GM12878 (cell line): ENCODE measurements at regions not wholly inside any gene's neighbourhood (a gene's known extent, or its start where the extent isn't known, plus 50 kb on each side); places are given as distances from the start of the nearest gene placed in this dataset.

Source experiments
- ATAC-seq: fragments of 200-7000 bp; cut with Tn5 transposase; 3 replicates; pipeline ENCODE4 v1.9.1; 2020; ENCODE audit warnings: mild to moderate bottlenecking, moderate library complexity
- BruUV-seq: library from RNA; stranded (reverse); fragments of 400-500 nt; replicated peaks from 2 replicates; lab custom pipeline; 2021; lab: Mats Ljungman, UMichigan
- CTCF ChIA-PET: fragments of 300-600 bp; sonication (Branson Sonifier 250); formaldehyde crosslinking; extraction: SDS; loops from one replicate; lab custom pipeline; 2021; ENCODE audit warnings: inconsistent platforms; lab: Yijun Ruan, JAX
- POLR2A ChIA-PET: fragments of 350-600 bp; formaldehyde crosslinking; extraction: SDS; loops from one replicate; lab custom pipeline; 2021; ENCODE audit warnings: inconsistent platforms; lab: Charles Lee
- RAD21 ChIA-PET: fragments of 300-600 bp; sonication (Branson Sonifier 250); formaldehyde crosslinking; loops from one replicate; lab custom pipeline; 2023; ENCODE audit warnings: antibody characterized with exemption; ENCODE audit not compliant: unreplicated experiment; lab: Charles Lee
- SMC1A ChIA-PET: fragments of 300-600 bp; sonication (Branson Sonifier 250); formaldehyde crosslinking; loops from one replicate; lab custom pipeline; 2023; ENCODE audit not compliant: unreplicated experiment, uncharacterized antibody; lab: Charles Lee
- DNase-seq: peaks from one replicate; pipeline ENCODE4 v3.0.0-alpha.2; 2011; ENCODE audit warnings: low read depth, low spot score
- FAIRE-seq: peaks from 3 replicates; lab custom pipeline; 2011; peaks lifted over from hg19 to GRCh38; lab: Jason Lieb, UNC
- H2AFZ ChIP-seq: 2 replicates; pipeline ENCODE4 v1.6.0; 2011; ENCODE audit warnings: low read depth, low read length, control low read depth; ENCODE audit not compliant: control insufficient read depth
- H3K27ac ChIP-seq: 2 replicates; pipeline ENCODE4 v1.5.1; 2011; ENCODE audit warnings: control low read depth; ENCODE audit not compliant: control insufficient read depth, insufficient read depth
- H3K27me3 ChIP-seq, 2 experiments: replicated peaks in 1 of 2; 2 replicates each; pipeline versions ENCODE4 v1.6.0 to v1.6.1; 2011; ENCODE audit warnings: low read length in 1 of 2; ENCODE audit not compliant: control insufficient read depth in 2 of 2, insufficient read depth in 2 of 2
- H3K36me3 ChIP-seq, 2 experiments: 2 replicates each; pipeline ENCODE4 v1.5.1; 2011; ENCODE audit warnings: low read length in 1 of 2; ENCODE audit not compliant: control insufficient read depth in 2 of 2, insufficient read depth in 2 of 2
- H3K4me1 ChIP-seq: 2 replicates; pipeline ENCODE4 v1.6.1; 2011; ENCODE audit warnings: mild to moderate bottlenecking, low read length, moderate library complexity, mixed read lengths; ENCODE audit not compliant: control insufficient read depth, insufficient read depth
- H3K4me2 ChIP-seq: 2 replicates; pipeline ENCODE4 v1.6.0; 2011; ENCODE audit warnings: control low read depth; ENCODE audit not compliant: control insufficient read depth, insufficient read depth
- H3K4me3 ChIP-seq: fragments of 200-600 bp; sonication (generic); 2 replicates; pipeline ENCODE4 v1.5.1; 2016
- H3K79me2 ChIP-seq: 2 replicates; pipeline ENCODE4 v1.6.0; 2011; ENCODE audit warnings: low read length; ENCODE audit not compliant: control insufficient read depth, insufficient read depth
- H3K9ac ChIP-seq: 2 replicates; pipeline ENCODE4 v1.8.0; 2011; ENCODE audit warnings: low read length, control low read depth, mixed read lengths; ENCODE audit not compliant: control insufficient read depth, insufficient read depth
- H3K9me3 ChIP-seq: replicated peaks from 3 replicates; pipeline ENCODE4 v1.5.1; 2011; ENCODE audit warnings: mild to moderate bottlenecking, low read length; ENCODE audit not compliant: control insufficient read depth, insufficient read depth
- H4K20me1 ChIP-seq: 2 replicates; pipeline ENCODE4 v1.6.0; 2011; ENCODE audit not compliant: control insufficient read depth, insufficient read depth
- CHD4 ChIP-seq: fragments of 200-600 bp; sonication (generic); IDR thresholded peaks from 2 replicates; pipeline ENCODE4 v1.6.1; 2016; ENCODE audit warnings: mild to moderate bottlenecking
- ELK1 ChIP-seq: IDR thresholded peaks from 2 replicates; pipeline ENCODE4 v1.6.1; 2012; ENCODE audit warnings: low read depth, low read length, improper control_type of control experiment
- KDM1A ChIP-seq: fragments of 200-600 bp; sonication (generic); IDR thresholded peaks from 2 replicates; pipeline ENCODE4 v1.6.1; 2016; ENCODE audit warnings: borderline replicate concordance
- MAX ChIP-seq: IDR thresholded peaks from 2 replicates; pipeline ENCODE4 v1.6.1; 2012; ENCODE audit warnings: low read depth, low read length, improper control_type of control experiment
- PBX3 ChIP-seq: IDR thresholded peaks from 2 replicates; pipeline ENCODE4 v1.6.1; 2011; ENCODE audit warnings: mild to moderate bottlenecking, low read depth, low read length, moderate library complexity; ENCODE audit not compliant: insufficient replicate concordance
- REST ChIP-seq: IDR thresholded peaks from 2 replicates; pipeline ENCODE4 v1.6.1; 2012; ENCODE audit warnings: mild to moderate bottlenecking, low read depth, low read length
- SKIL ChIP-seq: fragments of 450-650 bp; IDR thresholded peaks from 2 replicates; pipeline ENCODE4 v1.6.1; 2017; ENCODE audit warnings: mild to moderate bottlenecking, low read depth, inconsistent platforms; ENCODE audit not compliant: poor library complexity, severe bottlenecking
- SMAD5 ChIP-seq: IDR thresholded peaks from 2 replicates; pipeline ENCODE4 v1.6.1; 2016; ENCODE audit warnings: antibody characterized with exemption, low read depth
- SREBF2 ChIP-seq: IDR thresholded peaks from 2 replicates; pipeline ENCODE4 v1.6.1; 2012; ENCODE audit warnings: mild to moderate bottlenecking, low read length
- TBL1XR1 ChIP-seq: IDR thresholded peaks from 2 replicates; pipeline ENCODE4 v1.6.1; 2012; ENCODE audit warnings: low read depth, low read length, improper control_type of control experiment
- YBX1 ChIP-seq: fragments of 450-650 bp; IDR thresholded peaks from 2 replicates; pipeline ENCODE4 v1.6.1; 2016; ENCODE audit warnings: antibody characterized with exemption
- ZNF687 ChIP-seq: fragments of 450-650 bp; IDR thresholded peaks from 2 replicates; pipeline ENCODE4 v1.6.1; 2017; ENCODE audit warnings: mild to moderate bottlenecking, moderate library complexity
- WGBS: methylation state at CpG from one replicate; pipeline ENCODE4 v1.1.6; 2016; ENCODE audit warnings: low lambda C conversion rate; ENCODE audit not compliant: insufficient replicate concordance, insufficient coverage; ENCODE audit errors: missing lambda C conversion rate; 5-methylcytosine and 5-hydroxymethylcytosine counted together
- in situ Hi-C: fragments of 300-500 bp; cut with MboI; formaldehyde crosslinking; loops from 9 replicates; pipeline ENCODE4 v1.14.3; 2018; ENCODE audit warnings: mixed read lengths
- intact Hi-C: fragments of 100-400 bp; cut with micrococcal nuclease; formaldehyde crosslinking; loops from one replicate; pipeline ENCODE4 v1.14.2; 2022; ENCODE audit not compliant: unreplicated experiment

- WGBS: 51% methylated on average over 18 of the region's 18 CpGs
- Histone ChIP-seq H3K27ac (no peak overlapping the region), H3K9me3 (no peaks in the 10 kb centered on the region), H3K4me1 (no peaks in the 10 kb centered on the region), H4K20me1 (no peaks in the 10 kb centered on the region), H3K79me2 (no peaks in the 10 kb centered on the region), H3K36me3 (no peaks in the 10 kb centered on the region), H3K27me3 (no peaks in the 10 kb centered on the region), H3K4me2 (no peak overlapping the region), H3K9ac (no peak overlapping the region), H2AFZ (no peak overlapping the region), H3K4me3 (no peak overlapping the region)
- no peak for ATAC-seq
- no peak for DNase-seq
- no peak for TF ChIP-seq KDM1A
- TF ChIP-seq TBL1XR1: no peak
- no peak for TF ChIP-seq CHD4
- no peak for TF ChIP-seq PBX3
- TF ChIP-seq SREBF2: no peak
- no peak for TF ChIP-seq ELK1
- TF ChIP-seq ZNF687: no peak
- no peak for TF ChIP-seq MAX
- TF ChIP-seq REST: no peak
- no peak for TF ChIP-seq SKIL
- no peak for TF ChIP-seq SMAD5
- TF ChIP-seq YBX1: no peak
- ChIA-PET POLR2A (no interaction called here), RAD21 (no interaction called here), CTCF (interaction anchor here (1.2 kb wide), 1 partner anchor 31 kb away, joined by 3 read pairs; no protein-coding TSS in a partner anchor), SMC1A (no interaction called here)
- no peak for FAIRE-seq
- intact Hi-C loops: no loop called here
- BruUV-seq: no TSS peak
- in situ Hi-C loops: no loop called here
Observed at GRCh38 chr7:3187444-3188040, 113.5 kb upstream of the SDK1 start.
